BJ (cell line): ENCODE measurements at regions not wholly inside any gene's neighbourhood (a gene's known extent, or its start where the extent isn't known, plus 50 kb on each side); places are given as distances from the start of the nearest gene placed in this dataset.

Experiments used
- CTCF ChIA-PET: fragments of 350-600 bp; formaldehyde crosslinking; extraction: SDS; loops from one replicate; lab custom pipeline; 2021; ENCODE audit warnings: antibody characterized with exemption, inconsistent platforms; lab: Yijun Ruan, JAX
- POLR2A ChIA-PET: fragments of 300-600 bp; sonication (Branson Sonifier 250); formaldehyde crosslinking; extraction: SDS; loops from one replicate; lab custom pipeline; 2021; ENCODE audit warnings: antibody characterized with exemption; lab: Charles Lee
- DNase-seq: peaks from one replicate; pipeline ENCODE4 v3.0.0-alpha.2; 2011; ENCODE audit warnings: low read depth
- H3K27me3 ChIP-seq: 2 replicates; pipeline ENCODE4 v1.6.0; 2011; ENCODE audit warnings: low read length; ENCODE audit not compliant: control insufficient read depth, insufficient read depth
- H3K36me3 ChIP-seq: 2 replicates; pipeline ENCODE4 v1.5.1; 2011; ENCODE audit warnings: low read length; ENCODE audit not compliant: control insufficient read depth, insufficient read depth
- H3K4me3 ChIP-seq: 2 replicates; pipeline ENCODE4 v1.5.1; 2011; ENCODE audit warnings: low read depth, mild to moderate bottlenecking, control low read depth, low read length
- CTCF ChIP-seq: IDR thresholded peaks from 2 replicates; pipeline ENCODE4 v1.5.1; 2011; ENCODE audit warnings: low read depth, mild to moderate bottlenecking, control low read depth, inconsistent platforms, low read length, moderate library complexity; ENCODE audit not compliant: insufficient read depth

GRCh38 chr6:102680413-102680812 lies 1286.9 kb downstream of the GRIK2 start:
- Histone ChIP-seq H3K27me3 (no peaks in the 10 kb centered on the region), H3K36me3 (no peaks in the 10 kb centered on the region), H3K4me3 (no peak overlapping the region)
- TF ChIP-seq CTCF = no peak
- ChIA-PET CTCF (no interaction called here), POLR2A (no interaction called here)
- DNase-seq = no peak

- DNase-seq = no peak
- TF ChIP-seq CTCF = no peak
- Histone ChIP-seq H3K36me3 (no peaks in the 10 kb centered on the region), H3K4me3 (no peak overlapping the region), H3K27me3 (no peaks in the 10 kb centered on the region)
- POLR2A ChIA-PET = no interaction called here
- CTCF ChIA-PET = no interaction called here
Observed at GRCh38 chr6:102679865-102680264, 1286.4 kb downstream of the GRIK2 start.

- CTCF ChIA-PET = no interaction called here
- no peak for TF ChIP-seq CTCF
- no peak overlapping the region for H3K4me3 ChIP-seq
Observed at GRCh38 chr6:102677225-102677624, 1283.7 kb downstream of the GRIK2 start.

GRCh38 chr6:102670735-102671134 lies 1277.2 kb downstream of the GRIK2 start:
- Histone ChIP-seq H3K4me3 (no peak overlapping the region), H3K36me3 (no peaks in the 10 kb centered on the region), H3K27me3 (no peaks in the 10 kb centered on the region)
- no peak for DNase-seq
- POLR2A ChIA-PET = no interaction called here
- CTCF ChIA-PET = no interaction called here
- TF ChIP-seq CTCF = no peak

More at GRCh38 chr6:102677225-102677624, 1283.7 kb downstream of the GRIK2 start:
- POLR2A ChIA-PET = no interaction called here
- no peaks in the 10 kb centered on the region for H3K36me3 ChIP-seq
- DNase-seq = no peak
- H3K27me3 ChIP-seq = no peaks in the 10 kb centered on the region

GRCh38 chr6:102662851-102663250 lies 1269.3 kb downstream of the GRIK2 start:
- POLR2A ChIA-PET = no interaction called here
- Histone ChIP-seq H3K27me3 (no peaks in the 10 kb centered on the region), H3K4me3 (no peak overlapping the region), H3K36me3 (no peaks in the 10 kb centered on the region)
- DNase-seq = no peak
- TF ChIP-seq CTCF = no peak
- CTCF ChIA-PET = no interaction called here
